ENCODE measurements at regions not wholly inside any gene's neighbourhood (a gene's known extent, or its start where the extent isn't known, plus 50 kb on each side); places are given as distances from the start of the nearest gene placed in this dataset.

DNA sequence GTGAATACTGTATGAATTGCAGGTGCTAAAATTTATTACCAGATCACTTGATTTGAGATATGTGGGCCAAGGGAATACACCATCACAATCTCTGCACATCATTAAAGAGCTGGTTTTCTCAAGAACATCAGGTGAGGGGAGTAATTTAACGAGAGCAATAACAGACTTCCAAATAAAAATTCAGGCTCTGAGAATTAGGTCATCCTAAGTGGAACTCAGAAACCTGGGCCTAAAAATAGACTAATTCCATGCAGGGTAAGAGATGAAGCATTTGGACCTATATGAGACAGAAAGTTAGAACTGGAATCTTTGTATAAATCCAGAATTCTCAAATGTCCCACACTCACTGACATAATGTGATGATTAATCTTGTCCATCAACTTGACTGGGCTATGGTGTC is 331.1 kb downstream of the ZNF621 start:
- 76% methylated on average over 1 of the region's 1 CpG for WGBS (ENCODE audit: low lambda C conversion rate, missing lambda C conversion rate)
- H3K9me2 ChIP-seq (replicated peaks; ENCODE audit: insufficient read depth): no peaks in the 10 kb centered on the region
- H3K27me3 ChIP-seq: no peaks in the 10 kb centered on the region
- TF ChIP-seq, protein P1, sequence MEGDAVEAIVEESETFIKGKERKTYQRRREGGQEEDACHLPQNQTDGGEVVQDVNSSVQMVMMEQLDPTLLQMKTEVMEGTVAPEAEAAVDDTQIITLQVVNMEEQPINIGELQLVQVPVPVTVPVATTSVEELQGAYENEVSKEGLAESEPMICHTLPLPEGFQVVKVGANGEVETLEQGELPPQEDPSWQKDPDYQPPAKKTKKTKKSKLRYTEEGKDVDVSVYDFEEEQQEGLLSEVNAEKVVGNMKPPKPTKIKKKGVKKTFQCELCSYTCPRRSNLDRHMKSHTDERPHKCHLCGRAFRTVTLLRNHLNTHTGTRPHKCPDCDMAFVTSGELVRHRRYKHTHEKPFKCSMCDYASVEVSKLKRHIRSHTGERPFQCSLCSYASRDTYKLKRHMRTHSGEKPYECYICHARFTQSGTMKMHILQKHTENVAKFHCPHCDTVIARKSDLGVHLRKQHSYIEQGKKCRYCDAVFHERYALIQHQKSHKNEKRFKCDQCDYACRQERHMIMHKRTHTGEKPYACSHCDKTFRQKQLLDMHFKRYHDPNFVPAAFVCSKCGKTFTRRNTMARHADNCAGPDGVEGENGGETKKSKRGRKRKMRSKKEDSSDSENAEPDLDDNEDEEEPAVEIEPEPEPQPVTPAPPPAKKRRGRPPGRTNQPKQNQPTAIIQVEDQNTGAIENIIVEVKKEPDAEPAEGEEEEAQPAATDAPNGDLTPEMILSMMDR (IDR thresholded peaks at IDR 0.05; ENCODE audit: poor library complexity): no peak
- no peaks in the 10 kb centered on the region for H3K9me3 ChIP-seq (ENCODE audit: low read depth)
- no peaks in the 10 kb centered on the region for H3K4me1 ChIP-seq (ENCODE audit: insufficient read depth)
- no peaks in the 10 kb centered on the region for H3K36me3 ChIP-seq (replicated peaks; ENCODE audit: insufficient read depth, low read depth)
- H3K27ac ChIP-seq: no peak overlapping the region
- H3K4me2 ChIP-seq: no peak overlapping the region
- H3K79me2 ChIP-seq: no peaks in the 10 kb centered on the region
- no peak overlapping the region for H2AFZ ChIP-seq
- no peak for DNase-seq (ENCODE audit: low spot score)
- H4K20me1 ChIP-seq (ENCODE audit: insufficient read depth, poor library complexity, severe bottlenecking): no peaks in the 10 kb centered on the region
- no peak overlapping the region for H3K4me3 ChIP-seq

DNA sequence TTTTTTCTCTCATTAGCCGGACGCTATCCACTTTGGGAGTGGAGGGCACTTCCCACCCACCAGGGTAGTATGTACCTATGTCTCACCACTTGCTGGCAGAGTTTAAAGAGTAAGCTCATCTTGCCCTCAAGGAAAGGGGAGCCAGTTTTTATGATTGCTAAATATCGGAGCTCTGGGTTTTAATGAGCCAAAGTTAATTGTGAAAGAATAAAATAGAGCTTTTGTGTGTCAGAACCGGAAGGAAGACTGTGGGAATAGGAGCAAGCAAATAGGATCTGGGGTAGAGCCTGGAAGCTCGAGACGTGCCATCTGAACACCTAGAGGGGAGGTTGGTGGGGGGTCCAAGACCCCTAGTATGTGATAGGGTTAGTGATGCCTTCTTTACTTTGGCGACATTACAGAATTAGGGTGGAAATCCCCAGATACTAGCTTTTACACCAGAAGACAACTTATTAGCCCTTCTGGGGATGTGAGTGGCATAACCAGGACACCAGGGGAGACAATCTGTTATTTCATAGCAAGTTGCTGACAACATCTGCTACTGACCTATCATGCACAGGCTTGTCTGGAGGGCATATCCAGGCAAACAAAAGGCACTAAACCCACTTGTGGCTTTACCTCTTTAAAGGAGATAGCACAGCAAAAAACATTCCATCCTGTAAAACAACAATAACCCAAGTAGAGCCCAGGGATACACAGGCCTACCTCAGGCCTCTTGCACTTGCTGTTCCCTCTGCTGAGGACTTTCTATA is 333.8 kb downstream of the ZNF621 start:
- Histone ChIP-seq H3K9me2 (replicated peaks; ENCODE audit: insufficient read depth) (no peaks in the 10 kb centered on the region), H2AFZ (no peak overlapping the region), H3K4me1 (ENCODE audit: insufficient read depth) (no peaks in the 10 kb centered on the region), H4K20me1 (ENCODE audit: insufficient read depth, poor library complexity, severe bottlenecking) (no peaks in the 10 kb centered on the region), H3K9me3 (ENCODE audit: low read depth) (no peaks in the 10 kb centered on the region), H3K27ac (no peak overlapping the region), H3K79me2 (no peaks in the 10 kb centered on the region), H3K4me3 (no peak overlapping the region), H3K36me3 (replicated peaks; ENCODE audit: insufficient read depth, low read depth) (no peaks in the 10 kb centered on the region), H3K27me3 (no peaks in the 10 kb centered on the region), H3K4me2 (no peak overlapping the region)
- DNase-seq (ENCODE audit: low spot score): no peak
- TF ChIP-seq, protein P1 (IDR thresholded peaks at IDR 0.05; ENCODE audit: poor library complexity): no peak
- TF ChIP-seq EZH2 (IDR thresholded peaks at IDR 0.05; ENCODE audit: borderline replicate concordance) (no peak), EZH2phosphoT487 (IDR thresholded peaks at IDR 0.05; ENCODE audit: low read depth, severe bottlenecking, unreplicated experiment) (no peak)
- WGBS (ENCODE audit: low lambda C conversion rate, missing lambda C conversion rate): 88% methylated on average over 7 of the region's 7 CpGs

DNA sequence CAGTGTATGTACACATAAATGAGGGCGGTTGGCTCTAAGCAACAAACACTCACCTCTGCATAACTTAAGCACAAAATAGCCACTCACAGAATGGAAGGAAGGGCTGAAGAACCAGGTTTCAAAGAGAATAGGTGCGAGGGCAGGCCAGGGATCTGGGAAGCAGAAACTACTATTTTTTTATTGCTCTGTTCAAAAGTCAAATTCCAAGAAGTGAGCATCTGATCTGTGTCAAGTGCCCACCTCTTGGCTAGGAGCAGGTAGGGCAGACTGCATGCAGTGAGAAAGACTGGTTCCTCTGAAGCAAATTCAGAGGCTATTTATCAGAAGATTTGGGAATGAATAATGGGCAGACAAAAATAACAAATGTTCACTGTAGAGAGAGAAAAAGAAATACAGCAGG is 336.4 kb upstream of the CTNNB1 start:
- Histone ChIP-seq H3K79me2 (no peaks in the 10 kb centered on the region), H2AFZ (no peak overlapping the region), H3K4me3 (no peak overlapping the region), H3K36me3 (replicated peaks; ENCODE audit: insufficient read depth, low read depth) (no peaks in the 10 kb centered on the region), H3K9me3 (ENCODE audit: low read depth) (no peaks in the 10 kb centered on the region), H3K4me1 (ENCODE audit: insufficient read depth) (no peaks in the 10 kb centered on the region), H4K20me1 (ENCODE audit: insufficient read depth, poor library complexity, severe bottlenecking) (no peaks in the 10 kb centered on the region), H3K4me2 (no peak overlapping the region), H3K27me3 (no peaks in the 10 kb centered on the region), H3K9me2 (replicated peaks; ENCODE audit: insufficient read depth) (no peaks in the 10 kb centered on the region), H3K27ac (no peak overlapping the region)
- no peak for TF ChIP-seq EZH2 (IDR thresholded peaks at IDR 0.05; ENCODE audit: borderline replicate concordance)
- TF ChIP-seq, protein P1 (IDR thresholded peaks at IDR 0.05; ENCODE audit: poor library complexity): no peak
- TF ChIP-seq EZH2phosphoT487 (IDR thresholded peaks at IDR 0.05; ENCODE audit: low read depth, severe bottlenecking, unreplicated experiment): no peak
- 84% methylated on average over 2 of the region's 2 CpGs for WGBS (ENCODE audit: low lambda C conversion rate, missing lambda C conversion rate)
- no peak for DNase-seq (ENCODE audit: low spot score)

Data from hepatocyte (in vitro differentiated cells).